ENCODE measurements at regions not wholly inside any gene's neighbourhood (a gene's known extent, or its start where the extent isn't known, plus 50 kb on each side); places are given as distances from the start of the nearest gene placed in this dataset.

DNA sequence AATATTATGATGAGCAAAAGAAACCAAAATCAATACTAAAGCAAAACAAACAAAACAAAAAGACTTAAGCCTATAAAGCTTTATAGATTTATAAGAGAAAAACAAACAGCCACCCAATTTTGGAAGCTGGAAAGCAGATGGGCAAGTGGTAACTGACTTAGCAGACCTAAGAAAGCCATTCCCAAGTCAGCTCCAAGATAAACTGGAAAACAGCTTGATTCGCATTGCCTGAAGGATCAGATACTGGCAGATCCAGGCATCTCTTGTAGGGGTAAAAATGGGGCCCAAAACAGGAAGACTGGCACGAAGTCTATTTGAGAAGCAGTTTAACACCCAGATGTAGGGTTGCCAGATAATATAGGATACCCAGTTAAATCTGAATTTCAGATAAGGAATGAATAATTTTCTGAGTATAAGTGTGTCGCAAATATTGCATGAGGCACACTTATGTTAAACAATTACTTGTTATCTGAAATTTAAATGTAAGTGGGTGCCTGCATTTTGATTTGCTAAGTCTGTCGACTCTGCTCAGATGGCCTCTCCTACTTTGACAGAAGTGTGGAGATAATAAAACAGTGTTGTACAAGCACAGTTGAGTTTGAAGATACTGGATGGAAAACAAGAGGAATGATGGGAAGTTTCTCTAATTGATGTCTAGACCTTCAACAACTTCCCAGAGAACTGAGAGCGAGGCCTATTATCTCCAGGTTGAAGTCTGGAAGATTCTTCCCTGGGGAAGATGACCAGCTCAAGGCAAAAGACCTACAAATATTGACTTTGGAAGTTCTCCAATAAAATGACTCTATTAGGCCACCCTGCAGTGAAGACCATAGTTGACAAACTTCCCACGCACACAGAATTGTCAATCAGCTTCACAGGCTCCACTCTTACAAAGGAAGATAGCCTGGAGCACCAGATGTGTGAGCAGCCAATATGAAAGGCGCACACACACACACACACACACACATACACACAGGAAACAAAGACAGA, 113.4 kb downstream of the FAM50B start:
- H3K9me3 Mint-ChIP-seq, result peaks cover 4% of the 10 kb centered on the region; the same call in 1 of the 2 replicates
- H3K4me1 Mint-ChIP-seq, result no peaks in the 10 kb centered on the region
- ATAC-seq (no peak), DNase-seq (ENCODE audit: low spot score) (no peak)
- no peaks in the 10 kb centered on the region; the same call in 1 of the 2 replicates for H3K27me3 Mint-ChIP-seq (ENCODE audit: low read depth)
- CTCF ChIA-PET, result interaction anchor here (1.0 to 1.7 kb wide), 3 partner anchors 16 to 114 kb away, joined by 4 read pairs; partner anchors contain the start of gene FAM50B
- POLR2A ChIA-PET, result interaction anchor here (1.0 kb wide), 1 partner anchor 41 kb away, joined by 3 read pairs; no protein-coding TSS in a partner anchor
- no peak overlapping the region for H3K4me3 Mint-ChIP-seq
- no peaks in the 10 kb centered on the region for H3K36me3 Mint-ChIP-seq
- H3K27ac Mint-ChIP-seq, result no peak overlapping the region
- TF ChIP-seq ESRRA (CRISPR knock-in tag; IDR thresholded peaks at IDR 0.05; ENCODE audit: borderline replicate concordance) (no peak), NR3C1 (CRISPR knock-in tag; conservative IDR thresholded peaks at IDR 0.05; ENCODE audit: low read depth) (no peak), NR1H2 (CRISPR knock-in tag; IDR thresholded peaks at IDR 0.05) (no peak)
- TF ChIP-seq, protein P1, sequence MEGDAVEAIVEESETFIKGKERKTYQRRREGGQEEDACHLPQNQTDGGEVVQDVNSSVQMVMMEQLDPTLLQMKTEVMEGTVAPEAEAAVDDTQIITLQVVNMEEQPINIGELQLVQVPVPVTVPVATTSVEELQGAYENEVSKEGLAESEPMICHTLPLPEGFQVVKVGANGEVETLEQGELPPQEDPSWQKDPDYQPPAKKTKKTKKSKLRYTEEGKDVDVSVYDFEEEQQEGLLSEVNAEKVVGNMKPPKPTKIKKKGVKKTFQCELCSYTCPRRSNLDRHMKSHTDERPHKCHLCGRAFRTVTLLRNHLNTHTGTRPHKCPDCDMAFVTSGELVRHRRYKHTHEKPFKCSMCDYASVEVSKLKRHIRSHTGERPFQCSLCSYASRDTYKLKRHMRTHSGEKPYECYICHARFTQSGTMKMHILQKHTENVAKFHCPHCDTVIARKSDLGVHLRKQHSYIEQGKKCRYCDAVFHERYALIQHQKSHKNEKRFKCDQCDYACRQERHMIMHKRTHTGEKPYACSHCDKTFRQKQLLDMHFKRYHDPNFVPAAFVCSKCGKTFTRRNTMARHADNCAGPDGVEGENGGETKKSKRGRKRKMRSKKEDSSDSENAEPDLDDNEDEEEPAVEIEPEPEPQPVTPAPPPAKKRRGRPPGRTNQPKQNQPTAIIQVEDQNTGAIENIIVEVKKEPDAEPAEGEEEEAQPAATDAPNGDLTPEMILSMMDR (IDR thresholded peaks at IDR 0.05), result no peak

GRCh38 chr6:3963426-3963825, 114.3 kb downstream of the FAM50B start:
- H3K27me3 Mint-ChIP-seq (ENCODE audit: low read depth), result no peaks in the 10 kb centered on the region; the same call in 1 of the 2 replicates
- H3K27ac Mint-ChIP-seq, result no peak overlapping the region
- no peaks in the 10 kb centered on the region for H3K4me1 Mint-ChIP-seq
- no peak for ATAC-seq
- no peak overlapping the region for H3K4me3 Mint-ChIP-seq
- no peak for DNase-seq (ENCODE audit: low spot score)
- ChIA-PET CTCF (interaction anchor here (1.0 to 1.7 kb wide), 3 partner anchors 15 to 115 kb away, joined by 4 read pairs; partner anchors contain the start of gene FAM50B), POLR2A (no interaction called here)
- H3K9me3 Mint-ChIP-seq, result no peaks in the 10 kb centered on the region
- TF ChIP-seq ZNF232 (CRISPR knock-in tag; IDR thresholded peaks at IDR 0.05), result no peak
- TF ChIP-seq IRF2 (CRISPR knock-in tag; IDR thresholded peaks at IDR 0.05; ENCODE audit: borderline replicate concordance, low read depth), result no peak
- TF ChIP-seq ZMAT4 (CRISPR knock-in tag; IDR thresholded peaks at IDR 0.05), result no peak
- no peak for TF ChIP-seq SMAD3 (CRISPR knock-in tag; IDR thresholded peaks at IDR 0.05; ENCODE audit: borderline replicate concordance)
- no peak for TF ChIP-seq TP53 (CRISPR knock-in tag; IDR thresholded peaks at IDR 0.05)
- TF ChIP-seq SOX15 (CRISPR knock-in tag; IDR thresholded peaks at IDR 0.05), result no peak
- TF ChIP-seq ZSCAN18 (CRISPR knock-in tag; IDR thresholded peaks at IDR 0.05), result no peak
- TF ChIP-seq NFYB (CRISPR knock-in tag; conservative IDR thresholded peaks at IDR 0.05; ENCODE audit: low read depth), result no peak
- no peak for TF ChIP-seq ZNF396 (CRISPR knock-in tag; IDR thresholded peaks at IDR 0.05; ENCODE audit: borderline replicate concordance)
- TF ChIP-seq FOXJ3 (CRISPR knock-in tag; IDR thresholded peaks at IDR 0.05; ENCODE audit: borderline replicate concordance), result no peak
- TF ChIP-seq, protein P2, sequence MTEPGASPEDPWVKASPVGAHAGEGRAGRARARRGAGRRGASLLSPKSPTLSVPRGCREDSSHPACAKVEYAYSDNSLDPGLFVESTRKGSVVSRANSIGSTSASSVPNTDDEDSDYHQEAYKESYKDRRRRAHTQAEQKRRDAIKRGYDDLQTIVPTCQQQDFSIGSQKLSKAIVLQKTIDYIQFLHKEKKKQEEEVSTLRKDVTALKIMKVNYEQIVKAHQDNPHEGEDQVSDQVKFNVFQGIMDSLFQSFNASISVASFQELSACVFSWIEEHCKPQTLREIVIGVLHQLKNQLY (CRISPR knock-in tag; IDR thresholded peaks at IDR 0.05), result no peak
- no peaks in the 10 kb centered on the region for H3K36me3 Mint-ChIP-seq

- ChIA-PET CTCF (no interaction called here), POLR2A (no interaction called here)
- Mint-ChIP-seq H3K9me3 (no peaks in the 10 kb centered on the region), H3K27ac (no peak overlapping the region), H3K27me3 (ENCODE audit: low read depth) (no peaks in the 10 kb centered on the region; the same call in 1 of the 2 replicates), H3K4me1 (no peaks in the 10 kb centered on the region), H3K36me3 (no peaks in the 10 kb centered on the region), H3K4me3 (no peak overlapping the region)
- DNase-seq (ENCODE audit: low spot score), result no peak
- no peak for ATAC-seq
- TF ChIP-seq USF1 (CRISPR knock-in tag; IDR thresholded peaks at IDR 0.05) (no peak), SP1 (CRISPR knock-in tag; conservative IDR thresholded peaks at IDR 0.05) (no peak), ESRRA (CRISPR knock-in tag; IDR thresholded peaks at IDR 0.05; ENCODE audit: borderline replicate concordance) (no peak), ZSCAN18 (CRISPR knock-in tag; IDR thresholded peaks at IDR 0.05) (no peak), ZBTB21 (CRISPR knock-in tag; IDR thresholded peaks at IDR 0.05; ENCODE audit: borderline replicate concordance) (no peak)
- TF ChIP-seq, protein P3, sequence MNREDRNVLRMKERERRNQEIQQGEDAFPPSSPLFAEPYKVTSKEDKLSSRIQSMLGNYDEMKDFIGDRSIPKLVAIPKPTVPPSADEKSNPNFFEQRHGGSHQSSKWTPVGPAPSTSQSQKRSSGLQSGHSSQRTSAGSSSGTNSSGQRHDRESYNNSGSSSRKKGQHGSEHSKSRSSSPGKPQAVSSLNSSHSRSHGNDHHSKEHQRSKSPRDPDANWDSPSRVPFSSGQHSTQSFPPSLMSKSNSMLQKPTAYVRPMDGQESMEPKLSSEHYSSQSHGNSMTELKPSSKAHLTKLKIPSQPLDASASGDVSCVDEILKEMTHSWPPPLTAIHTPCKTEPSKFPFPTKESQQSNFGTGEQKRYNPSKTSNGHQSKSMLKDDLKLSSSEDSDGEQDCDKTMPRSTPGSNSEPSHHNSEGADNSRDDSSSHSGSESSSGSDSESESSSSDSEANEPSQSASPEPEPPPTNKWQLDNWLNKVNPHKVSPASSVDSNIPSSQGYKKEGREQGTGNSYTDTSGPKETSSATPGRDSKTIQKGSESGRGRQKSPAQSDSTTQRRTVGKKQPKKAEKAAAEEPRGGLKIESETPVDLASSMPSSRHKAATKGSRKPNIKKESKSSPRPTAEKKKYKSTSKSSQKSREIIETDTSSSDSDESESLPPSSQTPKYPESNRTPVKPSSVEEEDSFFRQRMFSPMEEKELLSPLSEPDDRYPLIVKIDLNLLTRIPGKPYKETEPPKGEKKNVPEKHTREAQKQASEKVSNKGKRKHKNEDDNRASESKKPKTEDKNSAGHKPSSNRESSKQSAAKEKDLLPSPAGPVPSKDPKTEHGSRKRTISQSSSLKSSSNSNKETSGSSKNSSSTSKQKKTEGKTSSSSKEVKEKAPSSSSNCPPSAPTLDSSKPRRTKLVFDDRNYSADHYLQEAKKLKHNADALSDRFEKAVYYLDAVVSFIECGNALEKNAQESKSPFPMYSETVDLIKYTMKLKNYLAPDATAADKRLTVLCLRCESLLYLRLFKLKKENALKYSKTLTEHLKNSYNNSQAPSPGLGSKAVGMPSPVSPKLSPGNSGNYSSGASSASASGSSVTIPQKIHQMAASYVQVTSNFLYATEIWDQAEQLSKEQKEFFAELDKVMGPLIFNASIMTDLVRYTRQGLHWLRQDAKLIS (CRISPR knock-in tag; IDR thresholded peaks at IDR 0.05; ENCODE audit: borderline replicate concordance), result no peak
These were observed 113.7 kb downstream of the FAM217A start for GRCh38 chr6:3965071-3965718.

Measured in WTC11 (cell line).